GM21529 (cell line): ENCODE measurements at regions not wholly inside any gene's neighbourhood (a gene's known extent, or its start where the extent isn't known, plus 50 kb on each side); places are given as distances from the start of the nearest gene placed in this dataset.

ENCODE experiments used
- ATAC-seq: cut with Tn5 transposase; IDR thresholded peaks from one replicate; pipeline ENCODE4 v1.9.1; 2021; ENCODE audit not compliant: unreplicated experiment

GRCh38 chr22:47927648-47928210, 1165.3 kb downstream of the TBC1D22A start:
- ATAC-seq, result no peak

- no peak for ATAC-seq
Measured at GRCh38 chr22:47923011-47923427, 1160.6 kb downstream of the TBC1D22A start.

GRCh38 chr22:47921906-47922305, 1159.5 kb downstream of the TBC1D22A start:
- ATAC-seq, result no peak

GRCh38 chr22:47920380-47920959, 1158.0 kb downstream of the TBC1D22A start:
- ATAC-seq, result no peak

GRCh38 chr22:47919893-47920292, 1157.4 kb downstream of the TBC1D22A start:
- no peak for ATAC-seq

DNA sequence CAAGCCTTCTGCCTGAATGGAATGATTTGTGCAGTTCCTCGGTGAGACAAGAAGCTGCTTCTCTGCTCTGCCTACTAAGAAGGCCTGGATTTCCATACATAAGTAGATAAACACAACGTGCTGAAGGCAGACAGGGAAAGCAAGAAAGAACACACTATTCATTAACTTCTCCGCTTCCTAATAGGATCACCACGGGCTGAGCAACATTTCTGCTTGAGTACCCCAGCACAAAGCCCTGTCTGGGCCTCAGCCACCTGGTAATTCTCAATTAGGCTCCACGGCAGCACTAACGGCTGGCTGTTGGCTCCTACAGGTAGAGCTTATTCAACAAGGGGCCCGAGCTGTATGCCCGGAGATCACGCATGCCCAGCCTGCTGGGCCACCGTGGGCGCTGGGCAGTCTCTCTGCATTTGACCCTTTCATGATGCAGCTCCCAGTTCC, 1156.6 kb downstream of the TBC1D22A start:
- ATAC-seq, result no peak

DNA sequence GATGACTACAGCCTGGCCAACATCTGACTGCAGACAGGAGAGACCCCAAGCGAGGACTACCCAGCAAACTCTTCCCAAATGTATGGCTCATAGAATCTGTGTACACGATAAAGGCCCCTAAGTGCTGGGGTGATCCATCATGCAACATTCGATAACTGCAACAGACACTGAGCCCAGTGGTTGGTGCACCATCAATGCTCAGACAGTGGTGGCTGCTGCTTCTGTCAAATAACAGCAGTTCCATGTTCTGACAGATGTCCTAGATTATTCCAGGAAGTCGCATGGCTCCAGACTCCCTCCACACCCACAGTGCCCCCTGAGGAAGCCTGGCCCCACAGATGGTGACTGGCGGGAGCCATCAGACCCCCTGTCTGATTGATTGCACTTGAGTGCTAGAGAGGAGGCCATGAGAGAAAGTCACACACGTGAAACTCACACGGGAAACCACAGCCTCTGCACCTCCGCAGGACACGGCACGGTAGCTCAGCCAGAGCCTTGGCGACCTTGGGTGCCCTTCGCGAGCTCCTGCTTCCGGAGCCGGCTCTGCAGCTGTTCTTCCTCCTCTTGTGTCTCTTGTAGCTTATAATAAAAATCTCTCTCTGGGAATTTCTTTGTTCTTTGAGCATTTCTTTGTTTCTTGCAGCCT, 1155.9 kb downstream of the TBC1D22A start:
- ATAC-seq, result peak; percentile 63

DNA sequence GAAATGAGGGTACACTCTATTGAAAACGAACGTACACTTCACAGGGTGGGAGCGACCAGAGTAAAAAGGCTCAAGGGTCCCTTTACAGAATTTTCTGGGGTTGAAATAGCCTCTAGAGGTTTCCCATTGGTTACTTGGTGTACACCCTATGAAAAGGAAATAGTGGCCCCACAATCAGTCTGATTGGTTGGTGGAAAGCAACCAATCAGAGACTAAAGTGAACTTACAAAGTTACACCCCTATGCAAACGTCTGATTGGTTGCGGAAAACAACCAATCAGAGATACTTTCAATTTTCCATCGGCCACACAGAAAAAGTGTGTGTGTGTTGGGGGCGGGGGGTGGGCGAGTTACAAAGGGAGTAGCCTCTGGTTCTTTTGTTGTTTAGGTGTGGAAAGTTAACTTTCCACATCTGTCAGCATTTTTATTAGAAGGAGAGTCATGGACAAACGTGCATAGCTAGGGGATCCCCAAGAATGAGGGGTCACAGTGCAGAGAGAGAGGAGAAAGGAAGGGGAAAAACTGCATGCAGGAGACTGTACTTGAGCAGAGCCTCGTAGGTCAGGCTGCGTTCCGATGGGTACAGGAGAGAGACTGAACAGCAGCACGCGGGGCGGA, 1152.1 kb downstream of the TBC1D22A start:
- no peak for ATAC-seq

DNA sequence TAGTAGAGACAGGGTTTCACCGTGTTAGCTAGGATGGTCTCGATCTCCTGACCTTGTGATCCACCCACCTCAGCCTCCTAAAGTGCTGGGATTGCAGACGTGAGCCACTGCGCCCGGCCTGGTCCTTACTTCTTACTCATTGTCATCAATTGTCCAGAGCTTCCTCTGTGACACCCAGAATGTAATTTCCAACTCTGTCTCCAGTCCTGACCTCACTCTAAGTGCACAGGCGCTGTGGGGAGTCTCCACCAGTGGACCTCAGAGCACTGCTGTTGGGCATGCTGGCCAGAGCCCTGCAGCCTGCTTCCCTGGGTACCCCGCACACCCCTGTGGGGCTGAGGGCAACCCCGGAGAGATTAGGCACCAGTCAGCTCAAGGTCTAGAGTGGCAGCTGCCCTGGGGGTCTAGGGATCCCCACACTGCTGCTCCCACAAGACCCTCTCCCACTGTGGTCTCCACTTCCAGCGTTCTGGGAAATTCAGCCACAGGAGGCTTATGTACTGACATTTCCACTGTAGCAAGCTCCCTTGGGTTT, 1140.3 kb downstream of the TBC1D22A start:
- no peak for ATAC-seq

GRCh38 chr22:47901911-47902310, 1139.5 kb downstream of the TBC1D22A start:
- no peak for ATAC-seq

DNA sequence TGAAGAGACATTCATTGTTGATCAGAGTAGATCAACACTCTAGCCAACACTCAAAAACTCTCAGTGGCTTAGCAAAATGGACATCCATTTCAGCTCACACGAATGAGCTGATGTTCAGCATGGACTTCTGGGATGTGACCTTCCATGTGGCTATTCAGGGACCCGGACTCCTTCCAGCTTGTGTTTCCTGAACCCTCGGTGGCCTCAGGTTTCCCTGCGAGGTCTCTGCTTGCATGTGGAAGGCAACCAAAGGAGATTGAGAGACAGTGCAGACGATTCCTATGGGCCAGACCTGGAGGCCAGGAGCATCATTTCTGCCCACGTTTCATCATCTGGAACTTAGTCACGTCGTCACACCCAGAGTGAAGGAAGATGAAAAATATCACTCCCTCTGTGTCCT, 1137.4 kb downstream of the TBC1D22A start:
- no peak for ATAC-seq

- ATAC-seq, result no peak
Measured at GRCh38 chr22:47898946-47899345, 1136.5 kb downstream of the TBC1D22A start.

DNA sequence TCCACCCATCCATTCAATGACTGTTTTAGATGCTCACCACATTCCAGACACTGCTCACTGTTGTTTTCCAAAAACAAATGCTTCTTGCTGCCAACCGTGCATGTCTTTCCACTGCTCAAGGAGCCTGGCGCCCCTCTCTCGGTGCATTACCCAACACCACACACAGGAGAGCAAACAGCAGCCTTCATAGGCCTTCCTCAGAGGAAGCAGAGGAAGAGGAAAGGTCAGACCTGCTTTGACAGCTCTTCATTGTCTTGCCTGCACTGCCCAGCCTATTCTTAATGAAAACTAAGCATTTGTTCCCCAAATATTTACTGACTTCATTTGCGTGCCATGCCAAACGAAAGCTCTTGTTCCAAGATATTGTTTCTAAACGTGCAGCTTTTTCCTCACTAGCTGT, 1129.2 kb downstream of the TBC1D22A start:
- ATAC-seq, result no peak

DNA sequence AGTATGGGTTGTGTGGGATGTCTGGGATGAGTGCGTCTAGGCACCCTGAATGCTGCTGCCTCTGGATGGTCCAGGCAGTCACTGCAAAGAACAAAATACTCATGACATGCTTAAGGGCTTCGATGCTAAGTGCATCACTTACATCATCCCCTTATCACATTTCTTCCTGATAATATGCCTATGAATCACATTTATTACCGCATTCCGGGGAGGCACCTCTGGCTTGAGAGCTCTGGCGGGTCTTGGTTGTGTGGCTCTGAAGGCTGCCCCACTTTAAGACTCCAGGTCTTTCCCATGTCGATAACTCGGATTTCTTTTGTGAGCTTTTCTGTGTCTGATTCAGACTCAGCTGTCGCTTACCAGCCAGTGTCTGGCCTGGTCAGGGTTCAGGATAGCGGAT, 1126.4 kb downstream of the TBC1D22A start:
- ATAC-seq, result no peak

- ATAC-seq, result no peak
Measured at GRCh38 chr22:47884775-47885174, 1122.3 kb downstream of the TBC1D22A start.

- no peak for ATAC-seq
Measured at GRCh38 chr22:47884200-47884599, 1121.8 kb downstream of the TBC1D22A start.

DNA sequence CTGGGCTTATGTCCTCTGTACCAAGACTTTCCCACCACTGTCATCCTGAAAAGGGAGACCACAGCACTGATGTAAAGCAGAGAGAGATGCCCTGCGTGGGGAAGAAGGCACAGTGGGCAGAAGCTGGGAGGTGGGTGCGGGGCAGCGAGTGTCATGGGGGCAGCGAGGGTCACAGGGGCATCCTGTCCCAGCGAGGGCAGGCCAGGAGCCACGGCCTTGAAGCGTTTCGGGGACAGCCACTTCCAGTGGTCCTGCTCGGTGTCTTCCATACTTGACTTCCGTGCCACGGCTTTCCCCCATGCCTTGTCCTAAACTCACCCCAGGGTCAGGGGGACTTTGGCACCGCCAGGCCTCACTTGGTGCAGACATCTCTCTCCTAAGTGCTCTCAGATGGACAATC, 1121.3 kb downstream of the TBC1D22A start:
- ATAC-seq, result no peak

- no peak for ATAC-seq
Measured at GRCh38 chr22:47879346-47879745, 1116.9 kb downstream of the TBC1D22A start.

- no peak for ATAC-seq
Measured at GRCh38 chr22:47878460-47878859, 1116.0 kb downstream of the TBC1D22A start.

DNA sequence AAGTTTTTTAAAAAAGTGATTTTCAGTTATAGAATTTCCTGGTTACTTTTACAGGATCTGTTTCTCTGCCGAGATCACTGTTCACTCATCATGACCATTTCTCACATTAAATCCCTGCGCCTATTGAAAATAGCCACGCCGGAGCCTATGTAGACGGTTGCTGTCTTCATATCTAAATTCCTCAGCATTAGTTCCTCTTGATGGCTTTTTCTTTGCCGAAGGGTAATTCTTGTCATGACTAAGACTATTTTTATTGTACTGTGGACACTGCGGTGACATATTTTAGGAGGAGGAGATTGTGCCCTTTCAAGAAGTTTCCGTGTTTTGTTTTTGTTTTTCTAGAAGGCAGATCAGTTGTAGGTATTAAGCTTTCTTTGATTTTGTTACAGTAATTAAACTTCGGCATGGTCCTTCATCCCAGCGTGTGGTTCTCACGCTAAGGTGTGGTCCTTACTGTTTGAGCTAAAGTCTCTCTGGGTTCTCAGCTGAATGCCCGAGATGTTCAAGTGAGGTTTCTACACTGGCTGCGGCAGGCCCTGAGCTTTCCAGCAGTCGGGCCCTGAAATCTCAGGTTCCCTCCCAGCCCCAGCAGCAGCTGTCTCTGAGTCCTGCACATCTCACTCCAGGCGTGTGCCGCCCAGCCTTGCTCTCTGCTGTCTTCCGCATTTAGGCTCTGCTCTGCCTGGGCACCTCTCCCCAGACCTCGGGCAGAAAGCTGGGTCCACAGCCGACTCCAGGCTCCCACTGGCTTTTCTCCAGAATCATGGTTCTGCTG, 1110.5 kb downstream of the TBC1D22A start:
- no peak for ATAC-seq

DNA sequence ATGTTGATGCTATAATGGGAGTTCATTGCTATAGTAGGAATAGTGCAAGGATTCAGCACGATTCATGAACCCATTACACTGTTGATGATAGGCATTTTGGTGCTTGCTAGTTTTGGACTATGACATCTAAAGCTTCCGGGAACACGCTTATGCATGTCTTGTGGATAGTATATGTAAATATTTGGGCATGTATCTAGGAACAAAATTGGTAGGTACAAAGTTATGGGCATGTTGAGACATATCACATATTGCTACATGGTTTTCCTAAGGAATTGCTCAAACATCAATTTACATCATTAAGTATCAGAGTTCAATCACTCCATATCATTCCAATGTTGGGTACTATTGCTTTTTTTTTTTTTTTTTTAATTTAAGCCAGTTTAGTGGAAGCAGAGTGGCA, 1103.2 kb downstream of the TBC1D22A start:
- no peak for ATAC-seq
